ENCODE measurements at regions not wholly inside any gene's neighbourhood (a gene's known extent, or its start where the extent isn't known, plus 50 kb on each side); places are given as distances from the start of the nearest gene placed in this dataset.

- TF ChIP-seq POLR2A (IDR thresholded peaks at IDR 0.05; ENCODE audit: low read depth, low read length), result no peak
- TF ChIP-seq POLR2AphosphoS5 (IDR thresholded peaks at IDR 0.05; ENCODE audit: low read depth, low read length), result no peak
These were observed 398.4 kb upstream of the CWC22 start for GRCh38 chr2:180405520-180405919.
